NCI-H2196 treated with DMSO at 0.1 percent for 48 hours (cell line): ENCODE measurements at regions not wholly inside any gene's neighbourhood (a gene's known extent, or its start where the extent isn't known, plus 50 kb on each side); places are given as distances from the start of the nearest gene placed in this dataset.
"Not testable (repeated sequence)": the region's sequence is repeated elsewhere in the genome, so short reads cannot be mapped to it uniquely, and the experiment has no call there.

ENCODE experiments used
- DNase-seq: peaks from one replicate; lab custom pipeline; 2025; ENCODE audit not compliant: unreplicated experiment; lab: John Stamatoyannopoulos, UW

GRCh38 chr9:90979639-90980038, 178.0 kb downstream of the SYK start:
- no peak for DNase-seq

DNA sequence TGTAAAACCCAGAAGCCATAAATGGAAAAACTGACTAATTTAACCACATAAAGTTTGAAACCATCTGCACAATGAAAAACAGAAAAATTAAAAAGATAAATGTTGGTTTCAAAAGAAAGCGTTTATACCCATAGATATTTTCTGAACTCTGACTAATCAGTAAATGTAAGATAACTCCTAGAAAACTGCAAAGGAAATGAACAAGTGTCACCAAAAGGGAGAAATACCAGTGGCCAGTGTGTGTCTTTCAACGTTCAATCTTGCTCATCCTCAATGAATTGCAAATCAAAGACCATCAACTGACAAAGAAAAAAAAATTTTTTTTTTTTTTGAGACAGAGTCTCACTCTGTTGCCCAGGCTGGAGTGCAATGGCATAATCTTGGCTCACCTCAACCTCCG, 180.1 kb downstream of the SYK start:
- DNase-seq, result no peak

GRCh38 chr9:90983394-90983793, 181.8 kb downstream of the SYK start:
- DNase-seq, result no peak

GRCh38 chr9:90985631-90986030, 184.0 kb downstream of the SYK start:
- DNase-seq, result no peak

DNA sequence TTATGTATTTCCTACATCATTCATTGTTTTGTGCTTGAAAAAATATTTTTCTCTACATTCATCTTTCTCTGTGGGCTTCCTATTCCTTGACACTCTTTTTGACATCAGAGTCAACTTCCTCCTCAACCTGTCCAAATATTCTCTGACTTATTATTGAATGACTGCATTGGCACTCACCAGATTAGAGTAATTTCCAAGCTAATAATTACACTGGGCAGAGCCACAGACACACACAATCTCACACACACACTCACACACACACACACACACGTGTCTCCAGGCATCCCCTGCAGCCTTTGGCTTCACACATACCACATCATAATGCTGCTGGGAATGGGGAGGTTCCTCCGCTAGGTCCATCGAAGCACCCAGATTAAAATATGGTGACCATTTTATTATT, 184.5 kb downstream of the SYK start:
- no peak for DNase-seq

DNA sequence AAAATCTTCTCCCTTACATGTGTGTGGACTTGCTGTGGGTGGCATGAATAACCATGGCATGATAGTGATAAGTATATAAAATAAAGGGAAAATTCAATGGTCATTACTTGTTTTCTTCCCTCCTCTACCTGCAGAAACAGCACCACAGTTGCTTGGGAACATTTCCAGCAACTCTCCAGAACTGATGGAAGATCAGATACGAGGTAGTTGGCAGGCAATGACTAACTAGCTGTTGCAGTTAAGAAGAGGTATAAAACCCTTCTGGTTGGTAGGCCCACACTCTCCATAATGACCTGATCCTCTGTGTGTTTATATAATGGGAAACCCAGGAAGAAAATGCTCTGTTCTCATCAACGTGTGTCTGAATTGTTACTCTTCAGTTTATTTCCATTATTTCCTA, 185.9 kb downstream of the SYK start:
- no peak for DNase-seq

GRCh38 chr9:90988318-90988717, 186.7 kb downstream of the SYK start:
- no peak for DNase-seq

- no peak for DNase-seq
Measured at GRCh38 chr9:90991953-90992352, 190.3 kb downstream of the SYK start.

GRCh38 chr9:90995516-90995915, 193.9 kb downstream of the SYK start:
- no peak for DNase-seq

DNA sequence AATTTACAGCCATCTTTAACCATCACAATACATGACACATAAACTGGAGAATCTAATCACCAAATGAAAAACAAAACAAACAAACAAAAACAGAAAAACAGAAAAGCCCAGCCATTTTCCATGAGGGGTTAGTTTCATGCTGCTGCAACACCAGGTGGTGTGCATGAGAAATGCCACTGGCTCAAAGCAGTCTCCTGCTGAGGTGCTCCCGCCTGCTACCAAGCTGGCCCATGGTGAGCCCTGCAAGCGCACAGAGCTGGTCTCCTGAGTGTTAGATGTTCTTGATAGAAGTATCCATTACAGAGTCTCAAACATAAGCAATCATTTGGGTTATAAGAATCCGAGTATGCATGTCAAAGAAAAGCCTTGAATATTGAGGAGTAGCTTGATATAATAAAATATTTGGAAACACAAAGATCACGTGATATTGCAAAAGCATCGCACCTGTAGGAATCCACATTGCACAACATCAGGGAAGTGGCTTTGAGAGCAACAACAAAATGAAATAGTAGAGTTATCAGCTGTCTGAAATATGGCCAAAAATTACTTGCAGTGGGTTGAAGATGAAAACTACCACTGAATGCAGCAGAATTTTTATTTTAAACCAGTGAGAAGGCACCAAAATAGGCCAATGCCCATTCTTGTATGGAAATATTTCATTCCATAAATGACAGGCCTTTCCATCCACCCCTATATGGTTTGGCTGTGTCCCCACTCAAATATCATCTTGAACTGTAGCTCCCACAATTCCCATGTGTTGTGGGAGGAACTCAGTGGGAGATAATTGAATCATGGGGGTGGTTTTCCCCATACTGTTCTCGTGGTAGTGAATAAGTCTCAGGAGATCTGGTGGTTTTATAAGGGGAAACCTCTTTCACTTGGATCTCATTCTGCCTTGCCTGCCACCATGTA, 194.8 kb downstream of the SYK start:
- DNase-seq, result no peak

DNA sequence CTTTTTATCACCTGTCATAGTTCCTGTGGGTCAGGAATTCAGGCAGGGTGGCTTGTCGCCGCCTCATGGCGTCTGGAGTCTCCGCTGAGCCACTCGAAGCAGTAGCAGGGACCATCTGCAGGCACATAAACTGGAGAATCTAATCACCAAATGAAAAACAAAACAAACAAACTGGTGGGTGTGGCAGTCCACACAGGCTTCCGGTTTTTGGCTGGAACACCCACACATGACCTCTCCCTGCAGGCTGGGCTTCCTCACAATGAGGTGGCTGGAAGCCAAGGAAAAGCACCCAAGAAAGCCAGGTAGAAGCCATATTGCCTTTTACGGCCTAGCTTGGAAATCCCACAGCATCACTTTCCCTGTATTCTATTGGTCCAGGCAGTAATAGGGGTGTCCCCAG, 197.0 kb downstream of the SYK start:
- no peak for DNase-seq

GRCh38 chr9:90999425-91000397, 198.1 kb downstream of the SYK start:
- DNase-seq, result no peak

GRCh38 chr9:91001146-91001611, 199.6 kb downstream of the SYK start:
- peak; percentile 91 for DNase-seq

- DNase-seq, result no peak
Measured at GRCh38 chr9:91004484-91004883, 202.9 kb downstream of the SYK start.

DNA sequence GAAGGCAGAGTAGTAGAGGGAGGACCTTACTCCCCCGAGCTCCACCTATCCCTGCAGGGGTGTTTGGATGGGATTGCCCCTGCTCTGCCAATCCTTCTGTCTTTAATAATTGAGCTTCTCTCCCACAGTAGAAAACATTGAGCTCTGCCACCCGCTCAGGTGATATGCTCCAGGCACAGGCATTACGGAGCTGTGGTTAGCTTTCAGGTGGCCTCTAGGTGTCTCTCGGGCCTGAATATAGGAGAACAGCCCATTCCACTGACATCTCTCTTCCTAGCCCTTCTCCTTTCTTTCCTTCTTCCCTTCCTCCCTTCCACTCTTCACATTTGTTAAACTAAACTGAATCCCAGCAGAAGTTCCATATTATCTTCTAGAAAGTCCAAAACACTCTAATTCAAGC, 203.4 kb downstream of the SYK start:
- no peak for DNase-seq

GRCh38 chr9:91006046-91006445, 204.4 kb downstream of the SYK start:
- DNase-seq, result no peak

- no peak for DNase-seq
Measured at GRCh38 chr9:91008568-91008967, 206.9 kb downstream of the SYK start.

DNA sequence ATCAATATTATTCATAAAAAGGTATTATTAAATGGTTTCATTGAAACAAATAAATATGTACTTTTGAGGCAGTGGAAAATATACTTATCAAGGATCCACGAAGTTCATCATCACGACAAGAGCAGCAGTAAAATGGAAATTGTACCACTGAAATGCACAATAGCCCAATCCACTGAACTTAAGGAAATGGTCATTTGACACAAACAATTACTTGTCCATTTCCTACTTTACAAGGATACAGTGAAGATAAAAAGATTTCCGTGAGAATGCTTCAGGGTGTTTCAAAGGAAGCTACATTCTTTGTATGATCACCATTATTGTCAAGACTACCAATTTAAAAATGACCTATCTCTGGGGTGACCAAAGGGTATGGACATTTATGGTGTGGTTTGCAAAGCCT, 210.3 kb downstream of the SYK start:
- DNase-seq, result no peak

GRCh38 chr9:91012933-91013841, 211.6 kb downstream of the SYK start:
- DNase-seq, result no peak

GRCh38 chr9:91017245-91017644, 215.6 kb downstream of the SYK start:
- DNase-seq, result no peak

GRCh38 chr9:91019871-91020270, 218.3 kb downstream of the SYK start:
- DNase-seq, result not testable (repeated sequence)
